ENCODE measurements at regions not wholly inside any gene's neighbourhood (a gene's known extent, or its start where the extent isn't known, plus 50 kb on each side); places are given as distances from the start of the nearest gene placed in this dataset.

DNA sequence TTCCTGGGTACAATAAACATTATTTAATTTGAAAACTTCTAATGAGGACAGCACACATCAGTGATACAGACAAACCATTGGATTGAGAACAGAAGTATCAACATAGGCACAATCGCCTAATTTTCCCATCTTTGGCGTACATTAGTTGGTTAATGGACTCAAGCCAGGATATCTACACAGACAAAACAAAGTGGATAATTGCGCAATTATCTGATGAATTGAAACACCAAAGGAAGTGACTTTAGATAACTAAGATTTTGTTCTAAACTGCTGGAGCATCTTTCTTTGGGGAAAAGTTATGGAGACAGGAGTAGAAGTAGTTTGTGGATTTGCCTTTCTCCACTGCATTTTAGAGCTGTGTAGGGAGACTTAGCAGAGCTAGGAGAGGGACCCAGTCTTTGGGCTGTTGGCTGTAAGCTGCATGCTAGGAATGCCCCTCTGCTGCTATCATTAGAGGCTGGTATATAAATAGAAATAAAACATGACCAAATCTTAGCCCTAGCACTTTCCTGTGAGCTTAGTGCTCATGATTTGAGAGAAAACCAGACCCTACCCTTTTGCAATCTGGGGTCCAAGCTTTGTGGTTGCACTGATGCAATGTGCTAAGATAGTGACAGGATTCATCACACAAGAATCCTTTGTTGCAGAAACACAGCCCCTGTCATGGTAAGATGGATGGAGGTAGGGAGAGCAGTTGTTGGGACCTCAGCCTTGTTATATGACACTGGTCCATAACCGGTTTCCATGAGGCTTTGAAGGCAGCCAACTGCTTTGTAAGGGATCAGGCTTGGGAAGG, 264.5 kb upstream of the PIK3C3 start:
- peak; percentile 5 to 69 for DNase-seq (ENCODE audit: low read depth in 2 of 2)
- TF ChIP-seq, protein P1, sequence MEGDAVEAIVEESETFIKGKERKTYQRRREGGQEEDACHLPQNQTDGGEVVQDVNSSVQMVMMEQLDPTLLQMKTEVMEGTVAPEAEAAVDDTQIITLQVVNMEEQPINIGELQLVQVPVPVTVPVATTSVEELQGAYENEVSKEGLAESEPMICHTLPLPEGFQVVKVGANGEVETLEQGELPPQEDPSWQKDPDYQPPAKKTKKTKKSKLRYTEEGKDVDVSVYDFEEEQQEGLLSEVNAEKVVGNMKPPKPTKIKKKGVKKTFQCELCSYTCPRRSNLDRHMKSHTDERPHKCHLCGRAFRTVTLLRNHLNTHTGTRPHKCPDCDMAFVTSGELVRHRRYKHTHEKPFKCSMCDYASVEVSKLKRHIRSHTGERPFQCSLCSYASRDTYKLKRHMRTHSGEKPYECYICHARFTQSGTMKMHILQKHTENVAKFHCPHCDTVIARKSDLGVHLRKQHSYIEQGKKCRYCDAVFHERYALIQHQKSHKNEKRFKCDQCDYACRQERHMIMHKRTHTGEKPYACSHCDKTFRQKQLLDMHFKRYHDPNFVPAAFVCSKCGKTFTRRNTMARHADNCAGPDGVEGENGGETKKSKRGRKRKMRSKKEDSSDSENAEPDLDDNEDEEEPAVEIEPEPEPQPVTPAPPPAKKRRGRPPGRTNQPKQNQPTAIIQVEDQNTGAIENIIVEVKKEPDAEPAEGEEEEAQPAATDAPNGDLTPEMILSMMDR (IDR thresholded peaks at IDR 0.05; ENCODE audit: low read depth, low read length) = no peak
- no peak overlapping the region for H3K4me3 ChIP-seq (replicated peaks in 1 of 2; ENCODE audit: low read depth in 2 of 2, low read length in 2 of 2)

- no peak for DNase-seq (ENCODE audit: low read depth in 2 of 2)
- H3K4me3 ChIP-seq (replicated peaks in 1 of 2; ENCODE audit: low read depth in 2 of 2, low read length in 2 of 2) = no peak overlapping the region
- TF ChIP-seq, protein P1 (IDR thresholded peaks at IDR 0.05; ENCODE audit: low read depth, low read length) = no peak
These were observed 267.9 kb upstream of the PIK3C3 start for GRCh38 chr18:41687138-41687537.

GRCh38 chr18:41681138-41681880, 273.7 kb upstream of the PIK3C3 start:
- no peak overlapping the region for H3K4me3 ChIP-seq (replicated peaks in 1 of 2; ENCODE audit: low read depth in 2 of 2, low read length in 2 of 2)
- DNase-seq (ENCODE audit: low read depth in 2 of 2) = no peak
- TF ChIP-seq, protein P1 (IDR thresholded peaks at IDR 0.05; ENCODE audit: low read depth, low read length) = no peak

GRCh38 chr18:41674506-41674905, 280.5 kb upstream of the PIK3C3 start:
- no peak for DNase-seq (ENCODE audit: low read depth in 2 of 2)
- no peak overlapping the region for H3K4me3 ChIP-seq (replicated peaks in 1 of 2; ENCODE audit: low read depth in 2 of 2, low read length in 2 of 2)
- TF ChIP-seq, protein P1 (IDR thresholded peaks at IDR 0.05; ENCODE audit: low read depth, low read length) = no peak

DNA sequence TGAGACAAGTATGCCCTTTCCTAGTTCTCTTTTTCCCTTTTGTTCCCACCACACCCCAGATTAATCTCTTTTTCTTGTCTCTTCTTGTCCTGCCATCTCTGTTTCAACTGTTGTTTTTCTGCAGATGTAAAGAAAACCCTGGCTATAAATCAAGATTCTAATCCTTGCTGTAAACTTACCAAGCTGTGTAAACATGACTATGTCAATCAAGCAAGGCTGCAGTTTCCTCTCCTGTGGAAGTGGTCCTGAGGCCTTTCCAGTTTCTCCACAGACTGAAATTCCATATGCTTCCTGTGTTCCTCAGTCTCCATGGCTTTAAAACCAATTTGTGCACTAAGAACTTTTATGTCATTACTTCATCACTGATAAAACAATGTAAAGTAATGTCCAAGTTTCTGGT, 288.8 kb upstream of the PIK3C3 start:
- DNase-seq (ENCODE audit: low read depth in 2 of 2) = peak in 1 of 2 donors; percentile 28
- TF ChIP-seq, protein P1 (IDR thresholded peaks at IDR 0.05; ENCODE audit: low read depth, low read length) = no peak
- no peak overlapping the region for H3K4me3 ChIP-seq (replicated peaks in 1 of 2; ENCODE audit: low read depth in 2 of 2, low read length in 2 of 2)

DNA sequence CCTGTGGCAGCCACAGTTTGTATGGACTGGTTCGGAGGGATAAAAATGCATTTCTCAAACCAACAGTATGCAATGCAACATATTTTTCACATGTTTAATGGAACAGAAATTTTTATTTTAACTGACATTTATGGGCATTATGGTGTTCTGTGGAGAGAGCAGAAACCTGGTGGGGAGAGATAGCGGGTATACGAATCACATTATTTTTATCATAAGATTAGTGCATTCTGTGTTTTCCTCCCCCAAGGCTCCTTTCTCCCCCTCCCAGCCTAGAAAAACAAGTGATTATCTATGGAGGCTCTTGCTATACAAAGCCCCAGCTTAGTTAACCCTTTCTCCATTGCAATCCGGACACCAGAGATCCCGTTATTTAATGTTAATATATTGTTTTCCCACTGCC, 289.8 kb upstream of the PIK3C3 start:
- H3K4me3 ChIP-seq (replicated peaks in 1 of 2; ENCODE audit: low read depth in 2 of 2, low read length in 2 of 2) = no peak overlapping the region
- TF ChIP-seq, protein P1 (IDR thresholded peaks at IDR 0.05; ENCODE audit: low read depth, low read length) = no peak
- DNase-seq (ENCODE audit: low read depth in 2 of 2) = no peak
